Ishikawa (cell line): ENCODE measurements at regions not wholly inside any gene's neighbourhood (a gene's known extent, or its start where the extent isn't known, plus 50 kb on each side); places are given as distances from the start of the nearest gene placed in this dataset.

Source experiments
- FOXM1 ChIP-seq: IDR thresholded peaks from 2 replicates; pipeline ENCODE4 v1.6.1; 2012; ENCODE audit warnings: low read depth, borderline replicate concordance
- MAX ChIP-seq: IDR thresholded peaks from 2 replicates; pipeline ENCODE4 v1.6.1; 2012

GRCh38 chr5:120207129-120207528 lies 257.0 kb upstream of the PRR16 start:
- TF ChIP-seq MAX (no peak), FOXM1 (no peak)
